NCI-H226 (cell line): ENCODE measurements at regions not wholly inside any gene's neighbourhood (a gene's known extent, or its start where the extent isn't known, plus 50 kb on each side); places are given as distances from the start of the nearest gene placed in this dataset.
"Not testable (repeated sequence)": the region's sequence is repeated elsewhere in the genome, so short reads cannot be mapped to it uniquely, and the experiment has no call there.

Experiments
- DNase-seq: peaks from one replicate; pipeline ENCODE4 v3.0.0-alpha.2; 2015

DNA sequence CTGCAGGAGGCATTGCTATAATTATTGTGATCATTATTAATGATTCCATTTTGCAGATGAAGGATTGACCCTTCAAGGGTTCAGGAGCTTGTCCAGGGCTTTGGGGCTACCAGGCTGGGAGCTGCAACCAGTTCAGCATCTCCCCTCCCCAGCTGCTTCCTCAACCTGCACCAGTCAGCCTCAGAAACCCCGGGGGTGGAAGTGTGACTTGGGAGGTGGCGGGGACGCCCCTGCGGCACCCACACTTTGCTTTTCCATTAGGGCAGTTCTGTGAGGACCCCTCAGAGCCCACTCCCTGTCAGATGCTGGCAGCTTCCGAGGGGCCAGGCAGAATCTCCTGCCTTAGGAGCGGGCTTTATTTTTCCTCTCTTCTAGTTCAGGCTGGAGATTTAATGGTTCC is 85.6 kb downstream of the OLFM1 start:
- no peak for DNase-seq

DNA sequence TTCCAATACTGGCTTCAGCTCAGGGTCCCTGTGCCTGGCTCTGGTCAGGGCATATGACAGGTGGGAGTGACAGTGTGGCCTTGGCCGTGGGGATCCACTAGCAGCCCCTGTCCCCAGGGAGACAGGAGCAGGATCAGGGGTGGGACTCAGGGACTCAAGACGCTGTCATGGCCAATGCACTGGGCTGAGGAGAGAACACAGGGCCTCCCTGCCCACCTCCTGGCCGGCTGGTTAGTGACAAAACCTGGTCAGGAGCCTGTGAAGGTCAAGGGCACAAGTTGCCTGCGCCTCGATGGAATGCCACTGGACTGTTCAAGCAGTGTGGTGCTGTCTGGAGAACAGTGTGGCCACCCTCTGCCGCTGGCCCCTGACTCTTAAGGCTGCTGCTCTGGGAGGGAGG is 86.8 kb downstream of the OLFM1 start:
- no peak for DNase-seq

GRCh38 chr9:135174981-135175380 is 87.5 kb downstream of the OLFM1 start:
- DNase-seq, result no peak

GRCh38 chr9:135176284-135176683 is 88.8 kb downstream of the OLFM1 start:
- no peak for DNase-seq

DNA sequence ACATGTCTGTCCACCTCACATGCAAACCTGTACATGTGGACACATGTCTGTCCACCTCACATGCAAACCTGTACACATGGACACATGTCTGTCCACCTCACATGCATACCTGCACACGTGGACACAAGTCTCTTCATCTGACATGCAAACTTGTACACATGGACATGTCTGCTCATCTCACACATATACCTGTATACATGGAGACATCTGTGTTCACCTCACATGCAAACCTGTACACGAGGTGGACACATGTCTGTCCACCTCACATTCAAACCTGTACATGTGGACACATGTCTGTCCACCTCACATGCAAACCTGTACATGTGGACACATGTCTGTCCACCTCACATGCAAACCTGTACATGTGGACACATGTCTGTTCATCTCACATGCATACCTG is 90.1 kb downstream of the OLFM1 start:
- not testable (repeated sequence) for DNase-seq

- DNase-seq, result no peak
These were observed 91.0 kb downstream of the OLFM1 start for GRCh38 chr9:135178498-135178897.

GRCh38 chr9:135179041-135179440 is 91.6 kb downstream of the OLFM1 start:
- DNase-seq, result no peak

GRCh38 chr9:135179976-135180375 is 92.5 kb downstream of the OLFM1 start:
- no peak for DNase-seq

GRCh38 chr9:135180586-135180985 is 93.1 kb downstream of the OLFM1 start:
- no peak for DNase-seq

- no peak for DNase-seq
These were observed 93.9 kb downstream of the OLFM1 start for GRCh38 chr9:135181336-135181735.

DNA sequence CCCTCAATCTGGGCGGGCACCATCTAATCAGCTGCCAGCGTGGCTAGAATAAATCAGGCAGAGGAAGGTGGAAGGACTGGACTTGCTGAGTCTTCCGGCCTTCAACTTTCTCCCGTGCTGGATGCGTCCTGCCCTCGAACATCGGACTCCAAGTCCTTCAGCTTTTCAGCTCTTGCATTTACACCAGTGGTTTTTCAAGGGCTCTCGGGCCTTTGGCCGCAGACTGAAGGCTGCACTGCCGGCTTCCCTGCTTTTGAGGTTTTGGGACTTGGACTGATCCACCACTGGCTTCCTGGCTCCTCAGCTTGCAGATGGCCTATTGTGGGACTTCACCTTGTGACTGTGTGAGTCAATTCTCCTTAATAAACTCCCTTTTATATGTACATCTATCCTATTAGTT is 94.4 kb downstream of the OLFM1 start:
- DNase-seq, result not testable (repeated sequence)

- DNase-seq, result no peak
These were observed 95.6 kb downstream of the OLFM1 start for GRCh38 chr9:135183069-135183468.

DNA sequence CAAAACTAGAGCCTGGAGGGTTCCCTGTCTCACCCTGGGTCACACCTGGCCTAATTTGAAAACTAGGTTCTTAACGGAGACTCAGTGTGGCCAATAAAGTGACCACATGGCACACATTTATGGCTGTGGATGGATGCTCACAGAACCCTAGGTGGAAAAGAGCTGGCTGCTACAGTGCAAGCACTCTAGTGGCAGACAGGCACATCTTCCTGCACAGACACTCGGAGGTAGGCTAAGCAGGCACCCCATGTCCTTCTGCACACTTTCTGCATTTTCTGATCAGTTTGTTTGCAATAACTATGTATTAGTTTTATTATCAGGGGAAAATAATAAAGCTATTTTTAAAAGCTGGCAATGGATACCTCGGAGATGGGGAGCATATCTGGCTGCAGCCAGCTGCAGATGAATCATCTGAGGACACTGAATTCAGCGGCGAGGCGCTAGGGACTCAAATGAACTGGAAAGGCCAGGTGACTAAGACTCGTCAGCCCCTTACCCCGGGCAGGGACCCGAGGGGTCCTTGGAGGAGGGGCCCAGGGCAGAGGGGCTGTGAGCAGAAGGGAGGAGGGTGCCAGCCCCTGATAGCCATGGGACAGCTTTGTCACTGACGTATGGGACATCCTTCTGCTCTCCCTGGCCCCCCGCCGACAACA is 96.2 kb downstream of the OLFM1 start:
- no peak for DNase-seq

GRCh38 chr9:135184181-135185053 is 96.9 kb downstream of the OLFM1 start:
- DNase-seq, result no peak

- no peak for DNase-seq
These were observed 97.6 kb downstream of the OLFM1 start for GRCh38 chr9:135185060-135185459.

- no peak for DNase-seq
These were observed 99.0 kb downstream of the OLFM1 start for GRCh38 chr9:135186248-135187164.

- no peak for DNase-seq
These were observed 99.9 kb downstream of the OLFM1 start for GRCh38 chr9:135187365-135187764.

DNA sequence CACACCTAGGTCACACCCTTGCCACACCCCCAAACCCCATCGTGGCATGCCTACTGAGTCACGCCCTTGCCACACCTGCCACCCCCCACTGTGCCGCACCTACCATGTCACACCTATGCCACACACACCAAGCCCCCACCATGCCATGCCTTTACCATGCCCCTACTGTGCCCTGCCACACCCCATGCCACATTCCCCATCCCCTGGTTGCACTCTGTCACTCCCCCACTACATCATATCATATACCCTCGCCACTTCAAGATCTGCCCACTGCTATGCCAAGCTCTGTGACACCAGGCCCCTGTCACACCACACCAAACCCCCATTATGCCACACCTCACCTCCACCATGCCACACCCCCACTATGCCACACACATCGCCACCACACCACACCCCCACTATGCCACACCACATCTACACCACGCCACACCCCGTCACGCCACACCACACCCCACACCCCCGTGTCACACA is 101.2 kb downstream of the OLFM1 start:
- no peak for DNase-seq

- no peak for DNase-seq
These were observed 102.0 kb downstream of the OLFM1 start for GRCh38 chr9:135189497-135189896.

- no peak for DNase-seq
These were observed 103.5 kb downstream of the OLFM1 start for GRCh38 chr9:135190789-135191577.

GRCh38 chr9:135192686-135193085 is 105.2 kb downstream of the OLFM1 start:
- DNase-seq, result no peak

- not testable (repeated sequence) for DNase-seq
These were observed 108.5 kb downstream of the OLFM1 start for GRCh38 chr9:135195975-135196374.
